Mesothelial cell of epicardium (in vitro differentiated cells): ENCODE measurements at regions not wholly inside any gene's neighbourhood (a gene's known extent, or its start where the extent isn't known, plus 50 kb on each side); places are given as distances from the start of the nearest gene placed in this dataset.
"Not testable (repeated sequence)": the region's sequence is repeated elsewhere in the genome, so short reads cannot be mapped to it uniquely, and the experiment has no call there.

ENCODE experiments used
- DNase-seq, 2 experiments: peaks; one replicate each; pipeline ENCODE4 v3.0.0; 2021; ENCODE audit warnings: low spot score in 2 of 2; ENCODE audit not compliant: unreplicated experiment in 2 of 2
- H3K27ac Mint-ChIP-seq: 2 replicates; pipeline ENCODE4 v1.8.0; 2021; ENCODE audit warnings: mixed read lengths
- H3K27me3 Mint-ChIP-seq: 2 replicates; pipeline ENCODE4 v1.8.0; 2021; ENCODE audit warnings: low read depth, mixed read lengths
- H3K36me3 Mint-ChIP-seq: 2 replicates; pipeline ENCODE4 v1.8.0; 2021; ENCODE audit warnings: mixed read lengths
- H3K4me1 Mint-ChIP-seq: 2 replicates; pipeline ENCODE4 v1.8.0; 2021; ENCODE audit warnings: mixed read lengths
- H3K4me3 Mint-ChIP-seq: 2 replicates; pipeline ENCODE4 v1.8.0; 2021; ENCODE audit warnings: mild to moderate bottlenecking, moderate library complexity, mixed read lengths
- H3K9me3 Mint-ChIP-seq: 2 replicates; pipeline ENCODE4 v1.8.0; 2021; ENCODE audit warnings: mixed read lengths

GRCh38 chr5:34096033-34096432, 53.0 kb upstream of the C1QTNF3 start:
- DNase-seq, H3K9me3 Mint-ChIP-seq, H3K27ac Mint-ChIP-seq, H3K4me1 Mint-ChIP-seq, H3K27me3 Mint-ChIP-seq, H3K36me3 Mint-ChIP-seq, H3K4me3 Mint-ChIP-seq: not testable (repeated sequence)

GRCh38 chr5:34099891-34100290, 56.9 kb upstream of the C1QTNF3 start:
- H3K4me3 Mint-ChIP-seq, DNase-seq, H3K27me3 Mint-ChIP-seq, H3K4me1 Mint-ChIP-seq, H3K9me3 Mint-ChIP-seq, H3K36me3 Mint-ChIP-seq, H3K27ac Mint-ChIP-seq: not testable (repeated sequence)

GRCh38 chr5:34101567-34101966, 58.6 kb upstream of the C1QTNF3 start:
- not testable (repeated sequence) for H3K27me3 Mint-ChIP-seq, H3K4me1 Mint-ChIP-seq, DNase-seq, H3K27ac Mint-ChIP-seq, H3K4me3 Mint-ChIP-seq, H3K36me3 Mint-ChIP-seq, H3K9me3 Mint-ChIP-seq

- H3K9me3 Mint-ChIP-seq, H3K36me3 Mint-ChIP-seq, H3K27ac Mint-ChIP-seq: not testable (repeated sequence)
These were observed 65.9 kb upstream of the C1QTNF3 start for GRCh38 chr5:34108897-34109296.

GRCh38 chr5:34124280-34124679, 81.3 kb upstream of the C1QTNF3 start:
- not testable (repeated sequence) for H3K27ac Mint-ChIP-seq, DNase-seq, H3K4me1 Mint-ChIP-seq, H3K27me3 Mint-ChIP-seq, H3K4me3 Mint-ChIP-seq, H3K9me3 Mint-ChIP-seq
- H3K36me3 Mint-ChIP-seq: peaks cover 13% of the 10 kb centered on the region

More at GRCh38 chr5:34108897-34109296, 65.9 kb upstream of the C1QTNF3 start:
- H3K27me3 Mint-ChIP-seq, H3K4me1 Mint-ChIP-seq, H3K4me3 Mint-ChIP-seq, DNase-seq: not testable (repeated sequence)

- H3K4me3 Mint-ChIP-seq, H3K27me3 Mint-ChIP-seq, H3K4me1 Mint-ChIP-seq, H3K27ac Mint-ChIP-seq, DNase-seq, H3K9me3 Mint-ChIP-seq: not testable (repeated sequence)
- peaks cover 13% of the 10 kb centered on the region for H3K36me3 Mint-ChIP-seq
These were observed 82.3 kb upstream of the C1QTNF3 start for GRCh38 chr5:34125354-34125753.

GRCh38 chr5:34126741-34127140, 83.7 kb upstream of the C1QTNF3 start:
- H3K9me3 Mint-ChIP-seq, H3K4me1 Mint-ChIP-seq, H3K27me3 Mint-ChIP-seq, H3K36me3 Mint-ChIP-seq, DNase-seq, H3K4me3 Mint-ChIP-seq, H3K27ac Mint-ChIP-seq: not testable (repeated sequence)

- H3K36me3 Mint-ChIP-seq: not testable (repeated sequence)
These were observed 84.8 kb upstream of the C1QTNF3 start for GRCh38 chr5:34127818-34128217.

GRCh38 chr5:34128890-34129289, 85.9 kb upstream of the C1QTNF3 start:
- not testable (repeated sequence) for H3K4me3 Mint-ChIP-seq, H3K36me3 Mint-ChIP-seq, H3K9me3 Mint-ChIP-seq, DNase-seq, H3K27me3 Mint-ChIP-seq, H3K4me1 Mint-ChIP-seq, H3K27ac Mint-ChIP-seq

More at GRCh38 chr5:34127818-34128217, 84.8 kb upstream of the C1QTNF3 start:
- not testable (repeated sequence) for H3K4me1 Mint-ChIP-seq, H3K27me3 Mint-ChIP-seq, DNase-seq, H3K4me3 Mint-ChIP-seq, H3K9me3 Mint-ChIP-seq, H3K27ac Mint-ChIP-seq

- not testable (repeated sequence) for H3K4me3 Mint-ChIP-seq, H3K27me3 Mint-ChIP-seq, H3K9me3 Mint-ChIP-seq, H3K36me3 Mint-ChIP-seq, H3K27ac Mint-ChIP-seq, H3K4me1 Mint-ChIP-seq, DNase-seq
These were observed 112.0 kb upstream of the C1QTNF3 start for GRCh38 chr5:34154988-34155387.

- DNase-seq, H3K27ac Mint-ChIP-seq, H3K36me3 Mint-ChIP-seq, H3K9me3 Mint-ChIP-seq, H3K4me3 Mint-ChIP-seq, H3K27me3 Mint-ChIP-seq, H3K4me1 Mint-ChIP-seq: not testable (repeated sequence)
These were observed 113.8 kb upstream of the C1QTNF3 start for GRCh38 chr5:34156703-34157414.

GRCh38 chr5:34160904-34161303, 117.9 kb upstream of the C1QTNF3 start:
- not testable (repeated sequence) for H3K27ac Mint-ChIP-seq, H3K9me3 Mint-ChIP-seq, DNase-seq, H3K36me3 Mint-ChIP-seq, H3K4me3 Mint-ChIP-seq, H3K27me3 Mint-ChIP-seq, H3K4me1 Mint-ChIP-seq

GRCh38 chr5:34171398-34171797, 128.4 kb upstream of the C1QTNF3 start:
- not testable (repeated sequence) for H3K27ac Mint-ChIP-seq, DNase-seq, H3K27me3 Mint-ChIP-seq, H3K4me1 Mint-ChIP-seq, H3K9me3 Mint-ChIP-seq, H3K4me3 Mint-ChIP-seq
- H3K36me3 Mint-ChIP-seq: peaks cover 22% of the 10 kb centered on the region

GRCh38 chr5:34179453-34180190, 136.6 kb upstream of the C1QTNF3 start:
- H3K9me3 Mint-ChIP-seq, H3K27ac Mint-ChIP-seq, H3K4me1 Mint-ChIP-seq, H3K4me3 Mint-ChIP-seq, H3K27me3 Mint-ChIP-seq: not testable (repeated sequence)
- H3K36me3 Mint-ChIP-seq: peaks cover 27% of the 10 kb centered on the region
- peak in 1 of 2 experiments; percentile 52 for DNase-seq
